Activated naive CD4-positive, alpha-beta T cell treated with anti-CD3 and anti-CD28 coated beads, Interleukin-2, amount 50 U/mL, for 72 hours (primary cell): ENCODE measurements at regions not wholly inside any gene's neighbourhood (a gene's known extent, or its start where the extent isn't known, plus 50 kb on each side); places are given as distances from the start of the nearest gene placed in this dataset.
A peak's percentile ranks its signal among the peaks of the same experiment; 100 is the strongest.

ENCODE experiments used
- ATAC-seq, 2 donors: fragments of 150-1000 bp; cut with Tn5 transposase; 2 replicates each; pipeline ENCODE4 v1.10.0; 2021; ENCODE audit warnings: mild to moderate bottlenecking in 2 of 2, moderate library complexity in 2 of 2
- DNase-seq, 2 donors: peaks; one replicate each; pipeline ENCODE4 v3.0.0; 2021 to 2022; ENCODE audit warnings: low spot score in 2 of 2
- H3K27ac Mint-ChIP-seq, 2 donors: one replicate each; pipeline ENCODE4 v1.8.0; 2022; ENCODE audit warnings: mild to moderate bottlenecking in 2 of 2, mixed read lengths in 2 of 2
- H3K36me3 Mint-ChIP-seq, 2 donors: one replicate each; pipeline ENCODE4 v1.8.0; 2022; ENCODE audit warnings: mixed read lengths in 2 of 2
- H3K9me3 Mint-ChIP-seq, 2 donors: one replicate each; pipeline ENCODE4 v1.8.0; 2022; ENCODE audit warnings: mixed read lengths in 2 of 2

- peaks cover 0 to 8% of the 10 kb centered on the region in 2 donors for H3K9me3 Mint-ChIP-seq
- no peaks in the 10 kb centered on the region for H3K36me3 Mint-ChIP-seq
- H3K27ac Mint-ChIP-seq, result no peak overlapping the region
- ATAC-seq (no peak), DNase-seq (no peak)
Measured at GRCh38 chr17:65287040-65287439, 149.9 kb downstream of the RGS9 start.

GRCh38 chr17:65283704-65284103, 146.5 kb downstream of the RGS9 start:
- DNase-seq (no peak), ATAC-seq (no peak)
- no peaks in the 10 kb centered on the region for H3K36me3 Mint-ChIP-seq
- no peak overlapping the region for H3K27ac Mint-ChIP-seq
- peaks cover 0 to 12% of the 10 kb centered on the region in 2 donors for H3K9me3 Mint-ChIP-seq

GRCh38 chr17:65279456-65279855, 142.3 kb downstream of the RGS9 start:
- ATAC-seq (no peak), DNase-seq (no peak)
- Mint-ChIP-seq H3K9me3 (peaks cover 0 to 9% of the 10 kb centered on the region in 2 donors), H3K36me3 (no peaks in the 10 kb centered on the region), H3K27ac (no peak overlapping the region)

GRCh38 chr17:65278820-65279184, 141.6 kb downstream of the RGS9 start:
- Mint-ChIP-seq H3K27ac (no peak overlapping the region), H3K9me3 (peaks cover 0 to 5% of the 10 kb centered on the region in 2 donors), H3K36me3 (no peaks in the 10 kb centered on the region)
- DNase-seq (no peak), ATAC-seq (no peak)

- ATAC-seq (no peak), DNase-seq (peak in 1 of 2 donors; percentile 15)
- H3K9me3 Mint-ChIP-seq, result peaks cover 0 to 4% of the 10 kb centered on the region in 2 donors
- H3K27ac Mint-ChIP-seq, result no peak overlapping the region
- no peaks in the 10 kb centered on the region for H3K36me3 Mint-ChIP-seq
Measured at GRCh38 chr17:65278050-65278819, 141.1 kb downstream of the RGS9 start.

- no peaks in the 10 kb centered on the region for H3K36me3 Mint-ChIP-seq
- H3K9me3 Mint-ChIP-seq, result peaks cover 0 to 4% of the 10 kb centered on the region in 2 donors
- DNase-seq (no peak), ATAC-seq (peak in 1 of 2 donors; percentile 39)
- H3K27ac Mint-ChIP-seq, result no peak overlapping the region
Measured at GRCh38 chr17:65277576-65277975, 140.4 kb downstream of the RGS9 start.
